GM19324 (cell line): ENCODE measurements at regions not wholly inside any gene's neighbourhood (a gene's known extent, or its start where the extent isn't known, plus 50 kb on each side); places are given as distances from the start of the nearest gene placed in this dataset.
"Not testable (repeated sequence)": the region's sequence is repeated elsewhere in the genome, so short reads cannot be mapped to it uniquely, and the experiment has no call there.

Source experiments
- ATAC-seq: cut with Tn5 transposase; IDR thresholded peaks from one replicate; pipeline ENCODE4 v1.9.1; 2021; ENCODE audit warnings: mild to moderate bottlenecking, moderate library complexity; ENCODE audit not compliant: unreplicated experiment, low FRiP score

DNA sequence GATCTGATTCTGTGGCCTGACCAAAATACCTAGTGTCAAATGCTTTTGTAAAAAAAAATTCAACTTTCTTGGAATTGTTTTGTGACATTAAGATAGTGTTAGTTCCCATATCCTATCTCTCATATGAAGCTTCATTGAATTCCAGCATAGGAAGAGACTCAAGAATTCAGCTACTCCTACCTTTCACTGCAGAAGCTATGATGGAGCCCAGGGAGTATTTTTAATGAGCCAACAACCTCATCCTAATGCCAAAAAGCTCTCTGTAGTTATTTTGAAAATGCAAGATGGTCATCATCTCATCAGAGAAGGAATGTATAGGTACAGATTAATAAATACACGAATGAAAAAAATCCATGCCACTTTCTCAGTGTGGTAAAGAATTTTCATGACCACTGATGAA, 431.2 kb upstream of the SGCG start:
- ATAC-seq = no peak

DNA sequence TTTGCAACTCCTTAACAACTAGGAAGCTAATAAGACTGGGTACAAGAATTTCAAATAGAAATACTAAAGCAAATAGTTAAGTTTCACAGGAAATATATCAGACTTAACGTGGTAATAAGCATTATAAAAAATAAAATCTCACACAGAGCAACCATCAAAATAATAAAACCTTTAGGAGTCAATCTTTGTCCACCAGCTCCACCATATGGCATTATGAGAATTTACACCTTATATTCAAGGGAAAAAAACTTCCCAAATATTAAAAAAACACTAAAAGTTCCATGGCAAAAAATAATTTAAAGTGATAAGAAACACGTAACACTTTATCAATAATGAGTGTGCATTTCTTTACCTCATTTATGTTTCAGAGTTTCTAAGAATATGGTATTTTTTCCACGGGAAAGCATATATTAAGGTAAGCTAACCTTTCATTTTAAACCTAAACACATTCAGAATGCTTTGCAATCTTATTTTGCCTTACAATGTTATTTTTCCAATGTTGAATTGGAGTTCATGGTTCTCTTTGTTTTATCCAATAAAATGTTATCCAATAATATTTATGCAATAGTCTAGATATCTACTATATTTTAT, 423.2 kb upstream of the SGCG start:
- no peak for ATAC-seq

DNA sequence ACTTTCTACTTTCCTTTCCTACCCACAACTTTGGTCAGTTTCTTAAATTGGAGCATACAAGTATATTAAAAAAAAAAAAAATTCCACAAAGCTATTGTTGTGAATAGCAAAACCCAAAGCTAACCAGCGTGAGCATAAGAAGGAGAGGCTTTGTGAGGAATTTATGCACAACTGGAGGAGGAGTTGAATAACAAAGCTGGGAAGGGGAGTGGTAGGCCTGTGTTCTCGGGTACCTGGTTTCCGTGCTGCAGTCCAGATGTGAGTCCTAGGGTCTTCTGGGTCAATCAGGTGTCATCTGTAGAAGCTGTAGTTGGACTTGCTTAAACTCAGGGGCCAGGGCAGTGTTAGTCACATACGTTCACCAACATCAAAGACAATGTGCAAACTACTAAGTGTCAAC, 422.5 kb upstream of the SGCG start:
- ATAC-seq = no peak

DNA sequence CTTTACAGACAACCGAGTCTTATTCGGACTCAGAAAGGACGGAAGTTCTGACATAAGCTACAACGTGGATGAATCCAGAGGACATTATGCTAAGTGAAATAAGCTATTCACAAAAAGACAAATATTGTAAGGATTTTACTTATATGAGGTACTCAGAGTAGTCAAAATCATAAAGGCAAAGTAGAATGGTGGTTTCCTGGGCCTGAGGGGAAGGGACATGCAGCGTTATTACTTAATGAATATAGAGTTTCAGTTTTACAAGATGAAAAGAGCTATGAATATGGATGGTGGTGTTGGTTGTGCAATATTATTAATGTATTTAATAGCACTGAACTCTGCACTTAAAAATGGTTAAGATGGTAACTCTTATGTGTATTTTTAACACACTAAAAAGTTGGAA, 419.1 kb upstream of the SGCG start:
- ATAC-seq = no peak

DNA sequence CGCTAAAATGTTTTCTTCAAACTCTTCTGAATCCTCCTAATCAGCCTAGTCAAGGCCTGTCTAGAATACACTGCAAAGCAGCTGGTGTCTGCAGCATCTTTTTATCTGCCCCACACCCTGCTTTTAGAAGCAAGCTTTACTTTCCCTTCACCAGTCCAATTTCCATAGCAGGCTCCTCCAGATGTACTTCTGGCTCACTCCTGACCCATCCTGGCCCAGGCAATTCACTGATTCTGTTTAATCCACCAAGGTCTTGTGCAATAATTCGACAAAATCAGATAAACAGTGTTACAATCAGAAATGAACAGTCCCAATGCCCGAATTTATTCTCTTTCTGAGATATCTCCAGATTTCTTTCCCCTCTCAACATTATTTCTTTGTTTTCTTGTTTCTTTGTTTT, 415.2 kb upstream of the SGCG start:
- ATAC-seq = no peak

DNA sequence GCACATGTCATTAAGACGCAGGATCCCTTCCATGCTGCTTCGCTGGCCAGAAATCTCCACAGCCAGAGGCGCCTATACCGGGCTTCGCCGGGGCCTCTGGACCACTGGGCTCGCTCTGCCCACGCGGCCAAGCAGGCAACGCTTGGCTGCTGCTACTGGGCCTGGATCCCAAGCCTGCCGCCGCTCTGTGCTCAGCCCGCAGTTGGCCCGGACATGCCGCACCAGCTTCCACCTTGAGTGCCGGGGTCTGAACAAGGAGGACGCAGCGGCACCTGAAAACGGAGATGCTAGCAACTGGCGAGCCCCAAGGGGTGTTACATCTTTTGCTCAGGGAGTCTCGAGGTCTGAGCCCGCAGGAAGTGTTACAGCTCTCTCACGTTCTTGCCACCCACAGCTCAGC, 409.9 kb upstream of the SGCG start:
- no peak for ATAC-seq

DNA sequence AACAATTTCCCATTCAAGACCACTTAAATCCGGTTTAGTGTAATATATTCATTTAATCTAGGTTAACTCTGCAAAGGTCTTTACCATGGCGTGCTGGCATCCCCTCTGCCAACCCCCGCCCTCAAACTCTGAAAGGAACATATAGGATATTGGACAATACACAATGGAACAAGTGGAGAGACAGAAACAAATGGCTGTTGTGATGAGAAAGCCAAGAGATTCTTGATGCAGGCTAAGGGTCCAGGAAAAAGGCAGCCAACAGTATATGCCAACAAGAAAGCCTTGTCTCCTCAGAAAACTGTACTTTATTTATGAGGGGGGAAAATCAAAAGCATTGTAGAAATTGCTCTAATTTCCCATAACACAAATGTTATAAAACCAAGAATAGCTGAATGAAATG, 407.3 kb upstream of the SGCG start:
- no peak for ATAC-seq

DNA sequence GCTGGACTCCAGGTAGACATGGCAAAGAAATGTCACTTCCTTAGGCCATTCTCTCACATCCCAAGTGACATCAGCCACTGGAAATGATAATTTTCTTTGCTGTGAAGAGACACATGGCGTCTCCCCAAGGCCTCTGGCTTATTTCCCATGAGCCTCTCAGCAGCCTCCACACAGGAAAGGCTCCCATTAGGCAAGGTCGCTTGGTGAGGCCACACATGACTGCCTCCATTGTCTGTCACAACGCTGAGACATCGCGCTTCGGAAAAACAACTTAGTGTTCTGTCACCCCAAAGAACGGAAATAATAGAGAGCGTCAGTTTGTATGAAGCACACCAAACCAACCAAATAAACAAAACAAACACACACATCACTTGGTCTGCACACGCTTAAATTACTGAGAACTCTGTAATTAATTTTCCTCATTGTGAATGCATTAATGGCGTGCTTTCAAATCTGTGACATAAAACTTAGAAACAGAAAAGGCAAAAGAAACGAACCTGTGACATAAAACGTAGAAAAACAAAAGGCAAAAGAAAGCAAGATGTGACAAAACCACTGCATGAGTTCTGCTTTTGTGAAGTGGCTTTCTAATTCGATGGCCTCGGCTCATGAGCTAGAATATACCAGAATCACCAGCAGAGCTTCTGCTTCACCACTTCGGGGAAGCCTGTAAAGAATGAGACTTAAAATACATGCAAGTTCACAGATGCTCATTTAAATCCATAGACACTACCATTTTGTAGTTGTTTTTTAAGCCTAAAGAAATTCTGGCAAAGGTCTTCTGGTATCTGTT, 404.2 kb upstream of the SGCG start:
- ATAC-seq = no peak

DNA sequence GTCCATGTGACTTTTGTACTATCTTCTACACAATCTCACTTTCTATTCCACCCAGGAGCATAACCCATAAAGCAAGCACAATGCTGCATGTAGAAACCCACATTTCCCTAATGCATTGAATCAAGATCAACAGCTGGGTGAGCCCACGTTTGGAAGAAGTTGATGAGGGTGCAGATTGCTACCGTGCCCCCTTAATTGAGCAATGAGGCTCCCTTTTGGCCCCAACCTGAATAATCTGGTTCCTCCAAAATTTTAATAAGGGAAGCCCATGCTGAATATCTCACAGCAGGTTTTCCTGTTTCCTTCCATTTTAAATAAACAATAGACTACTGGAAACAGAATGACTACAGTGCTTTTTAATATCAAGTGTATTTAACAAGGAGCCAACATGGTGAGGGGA, 403.6 kb upstream of the SGCG start:
- ATAC-seq = no peak

DNA sequence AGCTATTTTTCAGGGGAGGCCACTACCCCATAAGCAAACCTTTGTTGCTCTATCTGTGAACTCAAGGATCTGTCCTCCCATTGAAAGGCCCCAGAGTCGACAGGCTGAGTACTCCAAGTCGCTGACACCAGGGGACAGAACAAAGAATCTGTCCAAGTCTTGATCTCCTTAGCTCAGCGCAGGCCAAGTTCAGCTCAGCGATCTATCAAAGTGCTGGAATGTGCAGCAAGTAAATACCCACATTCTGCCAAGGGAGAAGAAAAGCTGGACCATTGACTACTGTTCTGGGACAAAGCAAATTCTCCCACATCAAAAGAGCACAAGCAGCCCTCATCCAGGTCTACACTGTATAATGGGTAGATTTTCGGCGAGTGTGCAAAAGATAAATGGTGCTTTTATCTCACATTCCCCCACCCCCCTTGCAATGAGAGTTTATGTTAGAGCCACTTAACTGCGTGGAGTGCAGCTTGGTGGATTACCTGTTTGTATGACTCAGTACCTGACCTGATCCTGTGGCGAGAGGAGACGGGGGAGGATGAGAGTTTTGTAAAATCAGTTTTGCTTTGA, 391.7 kb upstream of the SGCG start:
- ATAC-seq = no peak

DNA sequence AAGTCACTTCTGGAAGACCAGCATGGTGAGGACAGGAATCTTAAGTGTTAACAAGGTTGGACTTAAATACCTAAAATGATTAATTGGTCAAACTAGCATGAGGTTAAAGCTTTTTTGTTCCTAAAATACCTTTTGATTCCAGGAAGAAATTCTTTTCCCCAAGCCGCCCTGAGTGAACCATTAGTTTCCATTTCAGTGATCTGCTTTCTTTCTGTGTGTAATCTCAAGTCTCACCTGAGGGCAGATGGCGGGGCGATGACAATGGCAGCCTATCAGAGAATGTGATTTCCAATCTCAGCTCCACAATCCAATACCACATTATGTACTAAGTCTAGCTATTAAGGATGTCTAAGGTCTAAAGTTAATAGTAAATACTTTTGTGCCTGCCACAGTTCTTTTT, 390.9 kb upstream of the SGCG start:
- no peak for ATAC-seq

DNA sequence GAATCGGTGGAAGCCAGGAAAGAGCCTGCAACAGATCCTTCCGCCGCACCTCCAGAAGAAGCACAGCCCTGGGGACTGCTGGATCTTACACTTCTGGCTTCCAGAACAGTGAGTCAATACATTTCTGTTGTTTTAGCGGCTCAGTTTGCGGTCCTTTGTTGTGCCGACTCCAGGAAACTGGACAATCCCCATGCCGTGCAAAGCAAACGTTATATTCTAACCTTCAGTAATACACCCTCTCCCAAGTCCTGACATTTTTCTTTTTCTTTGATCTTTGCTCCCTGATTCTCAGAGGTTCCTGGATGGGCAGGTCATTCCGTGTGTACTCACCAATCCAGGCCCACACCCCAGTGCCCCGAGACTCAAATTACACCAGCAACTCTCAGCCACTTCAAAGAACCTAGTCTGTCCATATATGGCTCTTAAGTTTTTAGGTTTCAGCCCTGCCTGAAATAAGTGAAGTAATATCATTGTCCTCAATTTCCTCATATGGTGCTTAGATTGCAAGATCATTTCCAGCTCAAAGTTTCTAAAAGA, 387.1 kb upstream of the SGCG start:
- no peak for ATAC-seq

DNA sequence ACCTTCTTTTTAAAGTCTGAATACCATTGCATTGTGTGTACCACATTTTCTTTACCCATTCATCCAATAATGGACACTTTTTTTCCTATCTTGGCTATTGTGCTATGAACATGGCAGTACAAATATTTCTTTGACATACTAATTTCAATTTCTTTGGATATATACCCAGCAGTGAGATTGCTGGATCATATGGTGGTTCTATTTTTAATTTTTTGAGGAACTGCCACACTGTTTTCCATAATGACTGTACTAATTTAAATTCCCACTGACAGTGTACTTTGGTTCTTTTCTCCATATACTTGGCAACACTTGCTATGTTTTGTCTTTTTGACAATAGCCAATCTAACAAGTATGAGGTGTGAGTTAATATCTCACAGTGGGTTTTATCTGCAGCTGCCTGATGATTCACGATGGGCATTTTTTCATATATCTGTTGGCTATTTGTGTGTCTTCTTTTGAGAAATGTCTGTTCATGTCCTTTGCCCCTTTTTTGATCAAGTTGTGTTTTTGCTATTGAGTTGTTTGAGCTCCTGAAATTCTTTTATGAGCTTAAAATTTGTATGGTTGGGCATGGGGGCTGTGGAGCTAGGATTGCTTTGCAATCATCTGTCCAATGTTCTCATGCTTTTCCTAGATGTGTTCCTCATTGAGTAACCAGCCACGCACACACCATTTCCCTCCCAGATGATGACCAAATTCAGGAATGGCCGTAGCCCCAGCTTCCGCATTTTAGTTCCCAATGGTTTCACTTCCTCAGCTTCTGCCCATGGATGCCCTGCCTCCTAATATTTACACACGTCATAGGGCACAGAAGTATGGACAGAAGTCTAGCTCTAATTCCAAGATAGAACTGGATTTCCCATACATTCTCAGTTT, 380.0 kb upstream of the SGCG start:
- ATAC-seq = no peak

DNA sequence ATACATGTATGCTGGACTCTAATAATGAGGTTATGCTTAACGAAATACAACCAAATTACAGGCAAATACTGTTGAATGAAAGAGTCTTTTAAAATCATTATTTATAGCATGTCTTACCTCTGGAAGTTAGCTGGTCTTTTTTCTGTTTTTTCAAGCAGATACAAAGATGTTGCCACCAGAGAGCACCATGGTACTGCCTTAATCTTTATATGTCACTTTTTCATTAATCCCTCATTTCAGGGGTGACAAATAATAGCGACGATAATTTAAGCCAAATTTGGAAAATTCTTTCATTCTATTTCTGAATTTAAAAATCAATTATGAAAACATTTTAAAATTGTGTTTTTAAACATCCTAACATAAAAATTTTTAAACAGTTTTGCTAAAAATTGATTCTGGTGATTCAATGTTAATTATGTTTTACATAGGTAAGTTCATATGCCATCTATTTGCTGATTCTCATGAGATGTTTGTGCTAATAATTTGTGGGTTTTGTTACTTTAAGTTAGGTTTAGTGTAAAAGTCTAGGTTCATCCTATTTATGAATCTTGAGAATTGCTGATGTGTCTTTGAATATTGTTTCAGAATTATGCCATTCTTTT, 379.3 kb upstream of the SGCG start:
- ATAC-seq = no peak

DNA sequence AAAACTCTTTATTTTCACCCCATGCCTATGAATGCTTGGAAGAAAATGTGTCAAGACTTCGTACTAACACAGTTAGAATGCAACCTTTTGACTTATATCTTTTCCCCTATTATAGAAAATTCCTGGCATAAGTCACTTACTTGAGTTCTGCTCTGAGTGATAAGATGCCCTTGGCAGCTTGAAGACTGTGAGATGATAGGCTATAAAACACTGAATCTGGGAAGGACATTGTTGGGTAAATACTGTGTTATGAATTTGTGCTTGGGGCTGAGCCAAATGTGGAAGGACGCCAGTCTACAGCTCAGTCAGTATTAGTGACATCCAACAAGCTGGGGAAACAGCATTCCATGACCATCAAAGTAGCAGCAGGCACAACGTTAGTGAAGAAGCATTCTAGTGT, 368.0 kb upstream of the SGCG start:
- ATAC-seq = no peak

DNA sequence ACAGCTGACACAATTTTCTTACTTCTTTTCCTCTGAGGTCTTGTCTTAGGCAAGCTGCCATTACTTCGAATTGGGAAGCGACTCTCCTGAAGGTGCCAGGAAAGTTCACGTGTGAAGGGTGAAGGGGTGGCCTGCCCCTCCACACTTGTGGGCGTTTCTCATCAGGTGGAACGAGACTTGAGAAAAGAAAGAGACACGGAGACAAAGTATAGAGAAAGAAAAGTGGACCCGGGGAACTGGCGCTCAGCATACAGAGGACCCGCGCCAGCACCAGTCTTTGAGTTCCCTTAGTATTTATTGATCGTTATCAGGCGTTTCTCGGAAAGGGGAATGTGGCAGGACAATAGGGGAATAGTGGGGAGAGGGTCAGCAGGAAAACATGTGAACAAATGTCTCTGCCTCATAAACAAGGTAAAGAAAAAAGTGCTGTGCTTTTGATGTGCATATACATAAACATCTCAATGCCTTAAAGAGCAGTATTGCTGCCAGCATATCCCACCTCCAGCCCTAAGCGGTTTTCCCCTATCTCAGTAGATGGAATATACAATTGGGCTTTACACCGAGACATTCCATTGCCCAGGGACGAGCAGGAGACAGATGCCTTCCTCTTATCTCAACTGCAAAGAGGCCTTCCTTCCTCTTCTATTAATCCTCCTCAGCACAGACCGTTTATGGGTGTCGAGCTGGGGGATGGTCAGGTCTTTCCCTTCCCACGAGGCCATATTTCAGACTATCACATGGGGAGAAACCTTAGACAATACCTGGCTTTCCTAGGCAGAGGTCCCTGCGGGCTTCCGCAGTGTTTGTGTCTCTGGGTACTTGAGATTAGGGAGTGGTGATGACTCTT, 367.0 kb upstream of the SGCG start:
- not testable (repeated sequence) for ATAC-seq

DNA sequence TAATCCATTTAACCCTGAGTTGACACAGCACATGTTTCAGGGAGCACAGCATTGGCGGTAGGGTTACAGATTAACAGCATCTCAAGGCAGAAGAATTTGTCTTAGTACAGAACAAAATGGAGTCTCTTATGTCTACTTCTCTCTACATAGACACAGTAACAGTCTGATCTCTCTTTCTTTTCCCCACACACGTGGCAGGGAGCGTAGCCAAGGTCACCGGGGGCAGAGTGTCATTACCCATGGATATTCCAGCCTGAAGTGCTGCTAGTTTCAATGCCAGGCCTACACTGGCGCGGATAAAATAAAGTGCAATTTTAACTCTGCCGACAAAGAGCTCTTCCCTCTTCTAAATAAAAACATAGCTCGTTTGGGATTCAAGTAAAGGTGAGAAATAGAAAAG, 366.3 kb upstream of the SGCG start:
- ATAC-seq = not testable (repeated sequence)

DNA sequence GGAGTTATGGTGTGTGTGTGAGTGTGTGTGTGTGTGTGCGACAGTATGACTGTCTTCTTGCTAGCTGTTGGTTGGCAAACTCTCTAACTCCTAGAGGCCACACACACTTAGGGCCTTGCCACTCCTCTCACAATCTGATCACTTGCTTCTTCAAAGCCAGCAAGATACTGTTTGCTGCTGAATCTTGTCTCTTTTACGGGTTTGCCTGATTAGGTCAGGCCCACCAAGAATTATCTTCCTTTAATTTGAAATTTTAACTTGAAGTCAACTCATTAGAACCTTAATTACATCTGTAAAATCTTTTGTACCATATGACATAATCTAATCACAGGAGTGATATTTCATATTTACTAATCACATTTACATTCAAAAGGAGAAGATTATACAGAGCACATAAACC, 359.2 kb upstream of the SGCG start:
- no peak for ATAC-seq

DNA sequence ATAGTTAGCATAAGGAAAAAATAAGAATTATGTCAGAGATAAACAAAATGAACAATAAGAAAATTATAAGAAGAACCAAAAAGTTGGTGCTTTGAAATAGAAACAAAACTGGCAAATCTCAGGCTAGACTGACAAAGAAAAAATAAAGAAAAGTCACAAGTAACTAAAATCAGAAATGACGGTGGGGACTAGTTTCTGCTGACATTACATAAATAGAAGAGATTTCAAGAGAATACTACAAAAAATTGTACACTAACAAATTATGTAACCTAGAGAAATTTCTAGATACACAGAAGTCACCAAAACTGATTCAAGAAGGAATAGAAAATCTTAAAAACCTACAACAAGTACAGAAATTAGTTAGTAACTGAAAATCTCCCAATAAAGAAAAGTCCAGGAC, 355.6 kb upstream of the SGCG start:
- no peak for ATAC-seq

DNA sequence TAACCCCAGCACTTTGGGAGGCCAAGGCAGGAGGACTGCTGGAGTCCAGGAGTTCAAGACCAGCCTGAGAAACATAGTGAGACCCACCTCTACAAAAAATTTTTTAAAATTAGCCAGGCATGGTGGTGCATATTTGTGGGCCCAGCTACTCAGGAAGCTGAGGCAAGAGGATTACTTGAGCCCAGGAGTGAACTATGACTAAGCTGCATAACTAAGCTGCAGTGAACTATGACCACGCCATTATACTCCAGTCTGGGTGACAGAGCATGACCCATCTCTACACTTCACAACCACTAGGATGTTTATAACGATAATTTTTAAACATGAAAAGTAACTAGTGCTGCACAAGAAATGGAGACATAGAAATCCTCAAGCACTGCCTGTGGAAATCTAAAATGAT, 352.7 kb upstream of the SGCG start:
- no peak for ATAC-seq
